ENCODE measurements at regions not wholly inside any gene's neighbourhood (a gene's known extent, or its start where the extent isn't known, plus 50 kb on each side); places are given as distances from the start of the nearest gene placed in this dataset.

GRCh38 chr12:43123461-43123860 is 428.5 kb downstream of the ADAMTS20 start:
- DNase-seq (ENCODE audit: low read depth in 4 of 4, low spot score in 1 of 4) = no peak

- DNase-seq (ENCODE audit: low read depth in 4 of 4, low spot score in 1 of 4) = no peak
These were observed 431.9 kb downstream of the ADAMTS20 start for GRCh38 chr12:43120150-43120549.

DNA sequence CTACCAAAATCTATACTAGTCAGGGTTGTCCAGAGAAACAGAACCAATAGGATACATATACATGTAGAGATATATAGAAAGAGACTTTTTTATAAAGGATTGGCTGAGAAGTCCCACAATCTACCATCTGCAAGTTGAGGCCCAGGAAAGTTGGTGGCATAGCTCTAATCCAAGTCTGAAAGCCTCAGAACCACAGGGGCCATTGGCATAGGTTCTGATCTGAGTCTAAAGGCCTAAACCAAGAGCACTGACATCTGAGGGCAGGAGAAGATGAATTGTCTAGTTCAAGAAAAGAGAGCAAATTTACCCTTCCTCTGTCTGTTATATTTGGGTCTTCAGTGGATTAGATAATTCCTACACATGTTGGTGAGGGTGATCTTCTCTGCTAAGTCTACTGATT is 433.1 kb downstream of the ADAMTS20 start:
- no peak for DNase-seq (ENCODE audit: low read depth in 4 of 4, low spot score in 1 of 4)

GRCh38 chr12:43118234-43118633 is 433.8 kb downstream of the ADAMTS20 start:
- DNase-seq (ENCODE audit: low read depth in 4 of 4, low spot score in 1 of 4) = no peak

DNA sequence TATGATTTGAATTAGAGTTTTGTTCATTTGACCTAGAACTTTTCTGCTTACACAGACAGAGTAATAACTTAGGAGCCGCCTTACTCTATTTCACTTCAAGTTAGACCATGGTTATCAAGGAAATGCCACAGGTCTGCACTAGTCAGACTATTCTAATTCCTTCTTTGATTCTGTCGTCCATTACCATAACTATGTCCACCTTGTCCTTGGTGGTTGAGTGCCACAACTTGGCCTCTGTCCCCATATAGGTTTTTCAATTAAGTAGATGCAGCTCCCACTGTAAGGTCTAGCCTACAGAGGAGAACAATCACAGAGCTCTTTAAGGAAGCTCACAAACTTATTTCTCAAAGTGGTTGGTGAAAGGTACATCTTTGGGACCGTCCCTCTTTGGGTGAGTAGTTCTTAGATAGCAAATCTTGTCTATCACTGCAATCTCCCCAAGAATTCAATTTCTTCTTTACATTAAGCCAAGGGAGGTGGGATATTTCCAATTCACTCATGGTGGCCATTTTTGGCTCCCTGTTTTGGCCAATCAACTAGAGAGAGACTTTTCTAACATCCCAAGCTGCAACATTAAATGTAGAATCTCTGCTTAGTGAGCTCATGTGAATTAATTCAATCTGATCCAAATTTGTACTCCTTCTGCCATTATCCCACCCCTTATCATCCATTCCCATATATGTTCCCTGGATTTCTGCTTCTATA is 434.6 kb downstream of the ADAMTS20 start:
- DNase-seq (ENCODE audit: low read depth in 4 of 4, low spot score in 1 of 4) = no peak

GRCh38 chr12:43115441-43116160 is 436.4 kb downstream of the ADAMTS20 start:
- no peak for DNase-seq (ENCODE audit: low read depth in 4 of 4, low spot score in 1 of 4)

DNA sequence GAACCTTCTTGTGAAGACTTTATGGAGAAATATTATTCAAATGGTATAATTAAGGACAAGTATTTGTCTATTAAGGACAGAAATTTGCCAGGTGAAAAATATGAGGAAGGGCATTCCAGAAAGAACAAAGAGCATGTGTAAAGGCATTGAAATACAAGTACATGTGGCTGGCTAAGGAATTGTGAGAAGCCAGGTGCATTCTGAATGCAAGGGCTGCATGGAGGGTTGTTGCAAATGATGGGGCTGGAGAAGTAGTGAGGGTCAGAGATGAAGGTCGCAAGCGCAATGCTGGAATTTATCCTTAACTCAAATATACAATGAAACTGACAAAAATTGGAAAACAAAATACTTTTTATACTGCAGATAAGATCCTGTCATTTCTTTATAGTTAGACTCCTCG is 437.7 kb downstream of the ADAMTS20 start:
- DNase-seq (ENCODE audit: low read depth in 4 of 4, low spot score in 1 of 4) = no peak

DNA sequence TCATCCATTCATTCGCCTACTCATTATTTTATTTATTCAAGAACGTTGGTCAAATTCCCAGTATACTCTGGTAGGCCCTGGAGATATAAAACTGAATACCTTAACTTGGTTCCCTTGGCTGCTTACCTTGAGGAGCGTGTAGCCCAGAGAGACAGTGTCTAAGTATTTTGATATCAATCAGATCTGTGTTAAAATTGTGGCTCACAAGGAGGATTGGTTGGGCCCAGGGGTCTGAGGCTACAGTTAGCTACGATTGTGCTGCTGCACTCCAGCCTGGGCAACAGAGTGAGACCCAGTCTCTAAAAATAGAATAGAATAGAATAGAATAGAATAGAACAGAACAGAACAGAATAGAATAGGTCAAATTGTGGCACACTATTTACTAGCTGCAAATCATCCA is 438.4 kb downstream of the ADAMTS20 start:
- no peak for DNase-seq (ENCODE audit: low read depth in 4 of 4, low spot score in 1 of 4)

DNA sequence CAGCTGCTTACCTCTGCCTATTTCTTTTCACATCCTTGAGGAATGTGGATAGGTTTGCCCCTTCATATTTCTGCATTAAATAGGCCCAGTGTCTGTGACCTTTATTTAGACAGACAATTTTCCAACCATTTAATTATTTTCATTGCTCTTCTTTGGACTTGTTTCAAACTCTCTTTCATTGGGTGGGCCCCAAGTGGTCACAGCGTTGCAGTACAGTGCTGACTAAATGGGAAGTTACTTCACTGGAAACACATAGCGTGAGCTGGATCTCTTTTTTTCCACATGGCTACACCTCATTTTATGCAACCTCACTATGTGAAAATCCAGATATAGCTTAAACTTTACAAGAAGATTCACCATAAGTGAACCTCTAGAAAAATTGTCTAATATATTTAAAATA is 438.9 kb downstream of the ADAMTS20 start:
- no peak for DNase-seq (ENCODE audit: low read depth in 4 of 4, low spot score in 1 of 4)

DNA sequence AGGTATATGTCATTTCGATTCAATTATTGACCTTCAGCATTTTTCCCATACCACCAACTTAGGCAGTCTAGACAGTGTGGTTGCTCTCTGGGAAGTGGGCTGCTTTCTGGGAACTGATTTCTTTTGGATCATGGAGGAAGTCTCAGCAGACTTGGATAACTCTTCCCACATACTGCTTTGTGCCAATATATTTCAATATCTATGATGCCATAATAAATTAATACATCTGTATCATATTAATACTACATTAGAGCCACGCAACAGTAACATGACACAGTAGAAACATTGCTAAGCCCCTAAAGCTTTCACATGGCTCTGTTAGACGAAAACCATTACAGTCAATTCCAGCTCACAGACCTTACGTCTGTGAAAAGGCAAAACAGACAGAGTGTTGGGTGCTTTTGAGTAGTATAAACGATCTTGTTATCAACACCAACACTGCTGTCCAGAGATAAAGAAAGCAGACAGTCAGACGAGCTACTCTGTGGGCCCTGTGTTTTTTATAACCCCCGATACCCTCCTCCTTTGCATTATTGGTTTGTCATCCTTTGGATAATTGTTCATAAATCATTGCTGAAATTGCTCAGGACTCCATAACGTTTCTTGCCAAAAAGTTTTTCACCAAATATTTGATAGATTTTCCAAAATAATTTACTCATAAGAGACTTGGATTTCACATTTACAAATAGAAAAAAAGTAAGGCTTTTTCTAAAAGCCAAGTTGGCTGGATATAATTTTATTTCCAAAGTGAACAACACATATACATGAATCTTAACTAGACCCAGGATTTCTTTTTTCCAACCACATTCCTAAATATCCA is 439.7 kb downstream of the ADAMTS20 start:
- no peak for DNase-seq (ENCODE audit: low read depth in 4 of 4, low spot score in 1 of 4)

DNA sequence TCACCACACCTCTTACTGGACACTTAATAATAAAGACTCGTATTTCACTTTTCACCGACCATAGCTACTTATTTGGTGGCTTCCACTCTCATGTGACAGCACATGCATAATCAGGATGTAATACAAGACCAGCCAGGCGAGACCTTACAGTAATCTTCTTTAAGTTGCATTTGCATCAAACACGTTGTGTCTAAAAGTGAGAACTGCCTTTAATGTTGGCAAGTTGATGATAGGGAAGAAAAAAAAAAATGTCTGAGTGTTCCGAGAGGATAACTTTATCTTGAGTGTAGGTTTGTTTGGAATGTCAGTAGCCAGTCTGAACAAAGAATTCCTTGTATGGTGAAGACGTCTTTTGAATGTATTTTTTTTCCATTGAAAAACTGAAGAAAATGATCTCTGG is 440.4 kb downstream of the ADAMTS20 start:
- DNase-seq (ENCODE audit: low read depth in 4 of 4, low spot score in 1 of 4) = no peak

DNA sequence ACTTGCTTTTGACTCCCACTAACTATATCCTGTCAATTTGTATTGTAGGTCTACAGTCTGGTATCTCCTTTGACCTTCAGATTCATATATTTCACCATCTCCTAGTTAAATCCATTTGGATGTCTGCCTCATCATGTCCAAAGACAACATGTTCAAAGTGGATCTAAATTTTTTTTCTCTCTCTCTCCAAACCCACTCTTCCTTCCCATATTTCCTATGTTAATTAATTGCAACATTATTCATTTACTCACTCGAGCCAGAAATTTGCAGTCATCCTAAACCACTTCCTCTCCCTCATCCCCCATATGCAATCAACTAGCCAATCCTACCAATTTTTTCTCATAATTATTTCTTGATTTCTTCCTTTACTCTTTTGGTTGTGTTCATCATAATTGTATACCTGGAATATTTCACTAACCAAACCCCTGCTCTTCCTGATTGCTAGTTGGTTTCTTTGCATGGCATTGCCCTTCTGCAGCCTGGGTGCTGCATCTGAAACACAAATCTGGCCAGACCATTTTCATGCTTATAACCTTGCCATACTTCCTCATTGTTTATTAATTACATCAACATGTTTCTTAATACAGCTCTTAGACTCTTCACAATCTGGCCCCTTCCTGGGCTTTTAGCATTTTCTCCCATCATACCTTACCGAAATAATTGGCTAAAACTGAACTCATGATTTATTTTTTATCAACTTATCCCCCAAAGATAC is 442.2 kb downstream of the ADAMTS20 start:
- DNase-seq (ENCODE audit: low read depth in 4 of 4, low spot score in 1 of 4) = no peak

DNA sequence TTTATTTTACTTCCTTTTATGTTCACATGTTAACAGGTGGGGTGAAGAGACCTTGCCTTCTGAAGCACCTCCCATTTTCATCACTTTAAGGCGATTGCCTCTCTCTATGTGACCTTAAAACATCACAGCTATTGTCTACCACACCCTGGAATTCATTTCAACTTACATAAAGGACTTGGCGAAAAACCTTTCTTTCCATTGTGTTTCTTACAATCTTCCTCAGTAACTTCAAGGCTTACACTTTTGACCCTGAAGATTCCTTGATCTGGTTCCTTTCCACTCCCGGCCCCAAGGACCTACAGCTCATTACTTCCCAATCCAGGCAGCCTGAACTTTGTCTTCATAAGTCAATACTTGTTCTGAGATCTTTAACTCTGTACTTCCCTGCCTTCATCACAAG is 443.3 kb downstream of the ADAMTS20 start:
- DNase-seq (ENCODE audit: low read depth in 4 of 4, low spot score in 1 of 4) = no peak

GRCh38 chr12:43107026-43107775 is 444.8 kb downstream of the ADAMTS20 start:
- no peak for DNase-seq (ENCODE audit: low read depth in 4 of 4, low spot score in 1 of 4)

- DNase-seq (ENCODE audit: low read depth in 4 of 4, low spot score in 1 of 4) = no peak
These were observed 445.6 kb downstream of the ADAMTS20 start for GRCh38 chr12:43106355-43106754.

DNA sequence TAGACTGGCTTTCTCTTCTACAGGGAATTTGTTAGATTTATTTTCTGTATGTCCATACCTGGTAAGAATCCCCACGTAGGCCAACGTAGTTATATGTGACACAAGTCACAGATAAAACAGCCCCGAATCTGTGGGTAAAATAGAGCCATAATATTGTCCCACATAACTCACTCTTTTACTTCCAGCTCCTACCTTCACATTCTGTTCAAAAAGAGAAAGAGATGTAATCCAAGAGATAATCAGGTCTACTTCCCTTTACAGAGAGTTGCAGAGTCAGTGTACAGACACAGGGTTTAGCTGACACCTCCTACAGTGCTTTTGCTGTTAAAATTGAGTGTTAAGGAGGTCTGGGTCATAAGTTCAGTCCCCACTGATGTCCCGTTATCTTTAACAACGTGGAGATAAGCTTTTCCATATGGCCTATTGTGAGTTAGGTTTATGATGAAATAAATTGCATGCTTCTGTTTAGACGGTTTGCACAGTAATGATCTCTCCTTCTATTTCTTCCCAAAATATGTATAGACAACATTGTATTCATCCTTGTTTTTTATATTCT is 446.5 kb downstream of the ADAMTS20 start:
- no peak for DNase-seq (ENCODE audit: low read depth in 4 of 4, low spot score in 1 of 4)

DNA sequence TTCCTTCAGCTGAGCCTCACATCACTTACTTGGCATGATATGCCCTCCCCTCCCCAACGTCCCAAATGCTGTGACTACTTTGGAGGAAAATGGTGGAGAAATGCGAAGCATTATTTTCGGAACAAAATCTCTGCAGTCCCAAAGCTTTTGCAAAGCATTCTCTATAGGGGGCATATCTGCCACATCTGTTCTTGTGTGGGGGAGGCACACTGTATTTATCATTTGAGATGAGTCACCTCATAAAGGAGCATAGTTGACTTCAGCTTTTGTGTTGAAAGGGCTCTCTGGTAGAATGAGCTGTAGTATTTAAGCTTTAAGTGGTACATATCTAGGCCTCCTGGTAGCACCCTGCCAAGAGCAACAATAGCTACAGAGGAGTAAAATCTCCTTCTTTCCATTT is 447.5 kb downstream of the ADAMTS20 start:
- no peak for DNase-seq (ENCODE audit: low read depth in 4 of 4, low spot score in 1 of 4)

- DNase-seq (ENCODE audit: low read depth in 4 of 4, low spot score in 1 of 4) = no peak
These were observed 448.1 kb downstream of the ADAMTS20 start for GRCh38 chr12:43103866-43104265.

DNA sequence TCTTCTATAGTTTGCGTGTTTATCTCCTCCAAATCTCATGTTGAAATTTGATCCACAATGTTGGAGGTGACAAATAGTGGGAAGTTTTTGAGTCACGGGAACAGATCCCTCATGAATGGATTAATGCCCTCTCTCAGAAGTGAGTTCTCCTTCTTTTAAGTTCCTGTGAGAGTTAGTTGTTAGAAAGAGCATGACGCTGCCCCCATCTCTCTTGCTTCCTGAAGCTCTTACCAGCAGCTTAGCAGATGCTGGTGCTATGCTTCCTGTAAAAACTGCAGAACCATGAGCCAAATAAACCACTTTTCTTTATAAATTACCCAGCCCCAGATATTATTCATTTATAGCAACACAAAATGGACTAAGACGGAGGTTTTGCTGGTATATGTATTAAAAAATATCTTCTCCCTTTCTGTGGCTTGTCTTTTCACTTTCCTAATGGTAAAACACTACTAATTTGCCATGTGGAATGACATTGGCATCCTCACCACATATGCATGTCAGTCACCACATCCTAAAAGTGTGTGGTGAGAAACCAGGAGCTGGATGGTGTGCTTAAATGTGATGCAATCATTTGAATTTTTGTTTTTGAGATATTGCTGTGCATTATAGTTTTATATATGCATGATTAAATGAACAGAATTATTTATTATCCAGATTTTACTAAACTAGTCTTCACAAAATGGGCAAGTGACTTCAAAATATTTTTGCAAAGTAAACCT is 449.3 kb downstream of the ADAMTS20 start:
- DNase-seq (ENCODE audit: low read depth in 4 of 4, low spot score in 1 of 4) = no peak

DNA sequence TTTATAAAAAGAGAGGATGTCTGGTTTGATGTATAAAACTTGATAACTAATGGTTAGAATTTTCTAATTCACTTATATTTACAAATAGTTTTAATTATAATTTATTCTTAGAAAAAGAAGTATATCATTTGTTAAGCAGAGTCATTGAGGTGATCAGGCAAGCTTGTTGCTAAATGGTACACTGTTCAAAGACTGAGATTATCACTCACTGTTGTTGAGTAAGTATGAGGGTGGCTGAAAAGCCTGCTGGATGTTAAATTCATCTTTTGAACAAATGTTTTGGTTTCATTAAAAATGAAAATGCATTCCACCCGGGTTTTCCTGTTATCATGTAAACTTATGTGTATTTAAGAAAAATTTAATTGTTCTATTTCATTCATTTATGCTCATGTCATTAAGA is 451.8 kb downstream of the ADAMTS20 start:
- no peak for DNase-seq (ENCODE audit: low read depth in 4 of 4, low spot score in 1 of 4)

All from stimulated activated CD4-positive, alpha-beta T cell treated with anti-CD3 and anti-CD28 coated beads, Interleukin-1b, Interleukin-23, amount 100 ng/mL, for 24 hours (primary cell).